HG02678 (cell line): ENCODE measurements at regions not wholly inside any gene's neighbourhood (a gene's known extent, or its start where the extent isn't known, plus 50 kb on each side); places are given as distances from the start of the nearest gene placed in this dataset.

Experiments
- ATAC-seq: cut with Tn5 transposase; IDR thresholded peaks from one replicate; pipeline ENCODE4 v1.9.1; 2021; ENCODE audit warnings: mild to moderate bottlenecking, moderate library complexity; ENCODE audit not compliant: unreplicated experiment

GRCh38 chr13:22461854-22462490 lies 718.8 kb upstream of the SGCG start:
- no peak for ATAC-seq

- no peak for ATAC-seq
Measured at GRCh38 chr13:22463089-22463488, 717.7 kb upstream of the SGCG start.

GRCh38 chr13:22468045-22468444 lies 712.7 kb upstream of the SGCG start:
- ATAC-seq: no peak

GRCh38 chr13:22468824-22469223 lies 712.0 kb upstream of the SGCG start:
- ATAC-seq: no peak

- ATAC-seq: no peak
Measured at GRCh38 chr13:22469452-22469851, 711.3 kb upstream of the SGCG start.

- no peak for ATAC-seq
Measured at GRCh38 chr13:22470075-22470474, 710.7 kb upstream of the SGCG start.

GRCh38 chr13:22482496-22483000 lies 698.2 kb upstream of the SGCG start:
- ATAC-seq: no peak

GRCh38 chr13:22483276-22483675 lies 697.5 kb upstream of the SGCG start:
- ATAC-seq: no peak

GRCh38 chr13:22486490-22486889 lies 694.3 kb upstream of the SGCG start:
- no peak for ATAC-seq

- ATAC-seq: no peak
Measured at GRCh38 chr13:22487932-22488331, 692.8 kb upstream of the SGCG start.

- ATAC-seq: no peak
Measured at GRCh38 chr13:22489771-22490170, 691.0 kb upstream of the SGCG start.

- ATAC-seq: no peak
Measured at GRCh38 chr13:22495819-22496218, 685.0 kb upstream of the SGCG start.

- ATAC-seq: no peak
Measured at GRCh38 chr13:22496803-22497508, 683.8 kb upstream of the SGCG start.

GRCh38 chr13:22497991-22498780 lies 682.6 kb upstream of the SGCG start:
- no peak for ATAC-seq

- ATAC-seq: no peak
Measured at GRCh38 chr13:22499919-22500318, 680.9 kb upstream of the SGCG start.

- no peak for ATAC-seq
Measured at GRCh38 chr13:22505489-22505888, 675.3 kb upstream of the SGCG start.

- ATAC-seq: no peak
Measured at GRCh38 chr13:22506096-22506691, 674.6 kb upstream of the SGCG start.

- no peak for ATAC-seq
Measured at GRCh38 chr13:22517544-22517943, 663.2 kb upstream of the SGCG start.

- ATAC-seq: no peak
Measured at GRCh38 chr13:22536851-22537250, 643.9 kb upstream of the SGCG start.

GRCh38 chr13:22538400-22538799 lies 642.4 kb upstream of the SGCG start:
- no peak for ATAC-seq

GRCh38 chr13:22549126-22549525 lies 631.7 kb upstream of the SGCG start:
- ATAC-seq: no peak
